H9 (cell line): ENCODE measurements at regions not wholly inside any gene's neighbourhood (a gene's known extent, or its start where the extent isn't known, plus 50 kb on each side); places are given as distances from the start of the nearest gene placed in this dataset.

ENCODE experiments used
- DNase-seq: peaks from one replicate; pipeline ENCODE4 v3.0.0-alpha.2; 2017
- H2AFZ ChIP-seq: one replicate; pipeline ENCODE4 v1.6.1; 2013; ENCODE audit warnings: mild to moderate bottlenecking, low read length, control low read depth, moderate library complexity
- H2AK5ac ChIP-seq: 2 replicates; pipeline ENCODE4 v1.6.1; 2013; ENCODE audit warnings: low read length, control low read depth, mixed read lengths; ENCODE audit not compliant: insufficient read length
- H2BK120ac ChIP-seq: one replicate; pipeline ENCODE4 v1.6.1; 2013; ENCODE audit warnings: low read depth, mild to moderate bottlenecking, low read length, control low read depth, inconsistent platforms; ENCODE audit not compliant: poor library complexity, severe bottlenecking
- H2BK12ac ChIP-seq: 2 replicates; pipeline ENCODE4 v1.6.1; 2013; ENCODE audit warnings: low read length, control low read depth, mixed read lengths, low read depth; ENCODE audit not compliant: insufficient read length
- H2BK15ac ChIP-seq: 2 replicates; pipeline ENCODE4 v1.6.1; 2013; ENCODE audit warnings: low read depth, low read length, control low read depth
- H2BK20ac ChIP-seq: one replicate; pipeline ENCODE4 v1.6.1; 2013; ENCODE audit warnings: low read depth, mild to moderate bottlenecking, low read length, control low read depth, inconsistent platforms; ENCODE audit not compliant: poor library complexity, severe bottlenecking
- H2BK5ac ChIP-seq: 2 replicates; pipeline ENCODE4 v1.6.1; 2013; ENCODE audit warnings: low read length, control low read depth, mixed read lengths; ENCODE audit not compliant: insufficient read length
- H3K14ac ChIP-seq: 2 replicates; pipeline ENCODE4 v1.6.1; 2013; ENCODE audit warnings: low read length, control low read depth; ENCODE audit not compliant: insufficient read depth
- H3K18ac ChIP-seq: 2 replicates; pipeline ENCODE4 v1.6.1; 2013; ENCODE audit warnings: low read depth, mild to moderate bottlenecking, mixed read lengths, low read length, control low read depth; ENCODE audit not compliant: insufficient read length
- H3K23ac ChIP-seq: 2 replicates; pipeline ENCODE4 v1.6.1; 2013; ENCODE audit warnings: low read length, control low read depth, mixed read lengths, low read depth; ENCODE audit not compliant: insufficient read length
- H3K23me2 ChIP-seq: 2 replicates; pipeline ENCODE4 v1.6.1; 2013; ENCODE audit warnings: low read depth, mild to moderate bottlenecking, mixed read lengths, low read length, control low read depth; ENCODE audit not compliant: insufficient read length, poor library complexity, severe bottlenecking
- H3K27ac ChIP-seq: 2 replicates; pipeline ENCODE4 v1.5.1; 2013; ENCODE audit warnings: low read length, control low read depth, mixed read lengths, low read depth; ENCODE audit not compliant: insufficient read length
- H3K27me3 ChIP-seq: 2 replicates; pipeline ENCODE4 v1.6.1; 2013; ENCODE audit warnings: low read length, control low read depth, inconsistent platforms; ENCODE audit not compliant: insufficient read depth
- H3K4ac ChIP-seq: 2 replicates; pipeline ENCODE4 v1.6.1; 2013; ENCODE audit warnings: low read depth, mild to moderate bottlenecking, control low read depth, inconsistent platforms, low read length, moderate library complexity
- H3K4me1 ChIP-seq: 2 replicates; pipeline ENCODE4 v1.6.1; 2013; ENCODE audit warnings: low read length, control low read depth, inconsistent platforms; ENCODE audit not compliant: insufficient read depth
- H3K4me2 ChIP-seq: 2 replicates; pipeline ENCODE4 v1.6.1; 2013; ENCODE audit warnings: low read length, control low read depth, mixed read lengths; ENCODE audit not compliant: insufficient read length, insufficient read depth
- H3K56ac ChIP-seq: 2 replicates; pipeline ENCODE4 v1.6.1; 2013; ENCODE audit warnings: low read depth, mild to moderate bottlenecking, mixed read lengths, low read length, control low read depth; ENCODE audit not compliant: insufficient read length
- H3K79me1 ChIP-seq: 2 replicates; pipeline ENCODE4 v1.6.1; 2013; ENCODE audit warnings: low read depth, mild to moderate bottlenecking, moderate library complexity, low read length, control low read depth, inconsistent platforms; ENCODE audit not compliant: insufficient read depth, poor library complexity, severe bottlenecking
- H3K79me2 ChIP-seq: 2 replicates; pipeline ENCODE4 v1.6.1; 2013; ENCODE audit warnings: low read length, control low read depth, inconsistent platforms; ENCODE audit not compliant: insufficient read depth
- H3K9ac ChIP-seq: 2 replicates; pipeline ENCODE4 v1.6.1; 2013; ENCODE audit warnings: low read length, control low read depth, mixed read lengths; ENCODE audit not compliant: insufficient read length; ENCODE audit errors: extremely low read depth
- H3K9me3 ChIP-seq: one replicate; pipeline ENCODE4 v1.6.1; 2013; ENCODE audit warnings: low read depth, low read length, inconsistent platforms; ENCODE audit not compliant: control insufficient read depth
- H3T11ph ChIP-seq: one replicate; pipeline ENCODE4 v1.6.1; 2013; ENCODE audit warnings: mild to moderate bottlenecking, low read length, control low read depth, inconsistent platforms
- H4K20me1 ChIP-seq: one replicate; pipeline ENCODE4 v1.6.1; 2013; ENCODE audit not compliant: control insufficient read depth, insufficient read length, insufficient read depth
- H4K5ac ChIP-seq: 2 replicates; pipeline ENCODE4 v1.6.1; 2013; ENCODE audit warnings: low read depth, mild to moderate bottlenecking, mixed read lengths, low read length, control low read depth; ENCODE audit not compliant: insufficient read length
- H4K8ac ChIP-seq: replicated peaks from 2 replicates; pipeline ENCODE4 v1.6.1; 2013; ENCODE audit warnings: low read length, control low read depth, mixed read lengths, low read depth; ENCODE audit not compliant: insufficient read length
- H4K91ac ChIP-seq: 2 replicates; pipeline ENCODE4 v1.6.1; 2013; ENCODE audit warnings: low read depth, mild to moderate bottlenecking, moderate library complexity, mixed read lengths, low read length, control low read depth; ENCODE audit not compliant: insufficient read length
- H3K27ac Mint-ChIP-seq, 3 experiments: 2 replicates in 2 of 3; 3 replicates in 1 of 3; pipeline ENCODE4 v1.8.0; 2020 to 2021; ENCODE audit warnings: mixed read lengths in 3 of 3, mild to moderate bottlenecking in 1 of 3, moderate library complexity in 1 of 3
- H3K27me3 Mint-ChIP-seq: 2 replicates; pipeline ENCODE4 v1.8.0; 2021; ENCODE audit warnings: low read depth, mild to moderate bottlenecking, moderate library complexity, mixed read lengths
- H3K36me3 Mint-ChIP-seq, 3 experiments: 2 replicates in 2 of 3; 3 replicates in 1 of 3; pipeline ENCODE4 v1.8.0; 2020 to 2021; ENCODE audit warnings: low read depth in 3 of 3, mixed read lengths in 3 of 3; ENCODE audit not compliant: insufficient read depth in 1 of 3
- H3K4me1 Mint-ChIP-seq, 2 experiments: 2 replicates each; pipeline ENCODE4 v1.8.0; 2020; ENCODE audit warnings: mixed read lengths in 2 of 2
- H3K4me3 Mint-ChIP-seq, 2 experiments: 2 replicates in 1 of 2; 3 replicates in 1 of 2; pipeline ENCODE4 v1.8.0; 2020 to 2021; ENCODE audit warnings: mild to moderate bottlenecking in 2 of 2, mixed read lengths in 2 of 2, moderate library complexity in 1 of 2
- H3K9me3 Mint-ChIP-seq, 2 experiments: 2 replicates in 1 of 2; 3 replicates in 1 of 2; pipeline ENCODE4 v1.8.0; 2020; ENCODE audit warnings: mild to moderate bottlenecking in 2 of 2, mixed read lengths in 2 of 2, moderate library complexity in 1 of 2
- WGBS: extraction: QIAGEN DNeasy Blood & Tissue Kit; methylation state at CpG from one replicate; pipeline ENCODE4 v1.1.7; 2013; ENCODE audit warnings: missing lambda C conversion rate, low lambda C conversion rate, mixed read lengths; ENCODE audit not compliant: insufficient read length; ENCODE audit errors: extremely low coverage; 5-methylcytosine and 5-hydroxymethylcytosine counted together
- TF ChIP-seq, protein P1 (sequence below): fragments of 200-600 bp; sonication (generic); conservative IDR thresholded peaks from 3 replicates; pipeline ENCODE4 v1.8.0; 2021; ENCODE audit warnings: antibody characterized with exemption, mild to moderate bottlenecking

DNA sequence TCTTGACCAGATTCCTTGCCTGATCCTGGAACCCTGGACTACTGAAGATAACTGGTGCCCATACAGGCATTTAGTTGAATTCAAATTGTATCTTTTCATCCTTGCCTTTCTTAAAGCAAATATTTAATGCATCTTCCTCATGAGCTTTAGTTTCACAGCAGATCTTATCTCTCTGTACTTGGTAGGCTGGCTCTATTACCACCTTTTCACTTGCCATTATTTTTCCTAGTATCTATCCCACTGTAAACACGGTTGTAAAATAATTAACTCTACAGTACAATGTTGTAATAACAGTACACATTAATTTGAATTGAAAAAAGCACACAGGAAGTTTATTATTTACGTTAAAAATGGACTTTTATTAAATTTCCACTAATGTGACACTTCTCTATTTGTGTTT lies 1286.9 kb downstream of the GRIK2 start:
- Histone ChIP-seq H2BK15ac (no peak overlapping the region), H3K9ac (no peak overlapping the region), H4K8ac (no peak overlapping the region), H2BK12ac (no peak overlapping the region), H3K27me3 (no peaks in the 10 kb centered on the region), H4K20me1 (no peaks in the 10 kb centered on the region), H4K91ac (no peak overlapping the region), H2BK20ac (no peak overlapping the region), H3K79me1 (no peaks in the 10 kb centered on the region), H3K4me1 (no peaks in the 10 kb centered on the region), H2AK5ac (no peak overlapping the region), H3K23ac (no peak overlapping the region), H3K23me2 (no peaks in the 10 kb centered on the region), H3K27ac (no peak overlapping the region), H2AFZ (no peak overlapping the region), H3K4ac (no peak overlapping the region), H2BK5ac (no peak overlapping the region), H3K14ac (no peak overlapping the region), H4K5ac (no peak overlapping the region), H3T11ph (no peak overlapping the region), H3K56ac (no peak overlapping the region), H2BK120ac (no peak overlapping the region), H3K18ac (no peak overlapping the region), H3K9me3 (no peaks in the 10 kb centered on the region), H3K4me2 (no peak overlapping the region), H3K79me2 (no peaks in the 10 kb centered on the region)
- DNase-seq: no peak
- Mint-ChIP-seq H3K27me3 (no peaks in the 10 kb centered on the region), H3K4me3 (no peak overlapping the region), H3K4me1 (no peaks in the 10 kb centered on the region), H3K36me3 (no peaks in the 10 kb centered on the region), H3K9me3 (no peaks in the 10 kb centered on the region), H3K27ac (no peak overlapping the region)
- WGBS: no CpG with 5 or more reads among the region's 2 CpGs
- TF ChIP-seq, protein P1, sequence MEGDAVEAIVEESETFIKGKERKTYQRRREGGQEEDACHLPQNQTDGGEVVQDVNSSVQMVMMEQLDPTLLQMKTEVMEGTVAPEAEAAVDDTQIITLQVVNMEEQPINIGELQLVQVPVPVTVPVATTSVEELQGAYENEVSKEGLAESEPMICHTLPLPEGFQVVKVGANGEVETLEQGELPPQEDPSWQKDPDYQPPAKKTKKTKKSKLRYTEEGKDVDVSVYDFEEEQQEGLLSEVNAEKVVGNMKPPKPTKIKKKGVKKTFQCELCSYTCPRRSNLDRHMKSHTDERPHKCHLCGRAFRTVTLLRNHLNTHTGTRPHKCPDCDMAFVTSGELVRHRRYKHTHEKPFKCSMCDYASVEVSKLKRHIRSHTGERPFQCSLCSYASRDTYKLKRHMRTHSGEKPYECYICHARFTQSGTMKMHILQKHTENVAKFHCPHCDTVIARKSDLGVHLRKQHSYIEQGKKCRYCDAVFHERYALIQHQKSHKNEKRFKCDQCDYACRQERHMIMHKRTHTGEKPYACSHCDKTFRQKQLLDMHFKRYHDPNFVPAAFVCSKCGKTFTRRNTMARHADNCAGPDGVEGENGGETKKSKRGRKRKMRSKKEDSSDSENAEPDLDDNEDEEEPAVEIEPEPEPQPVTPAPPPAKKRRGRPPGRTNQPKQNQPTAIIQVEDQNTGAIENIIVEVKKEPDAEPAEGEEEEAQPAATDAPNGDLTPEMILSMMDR: no peak
